ENCODE measurements at regions not wholly inside any gene's neighbourhood (a gene's known extent, or its start where the extent isn't known, plus 50 kb on each side); places are given as distances from the start of the nearest gene placed in this dataset.

DNA sequence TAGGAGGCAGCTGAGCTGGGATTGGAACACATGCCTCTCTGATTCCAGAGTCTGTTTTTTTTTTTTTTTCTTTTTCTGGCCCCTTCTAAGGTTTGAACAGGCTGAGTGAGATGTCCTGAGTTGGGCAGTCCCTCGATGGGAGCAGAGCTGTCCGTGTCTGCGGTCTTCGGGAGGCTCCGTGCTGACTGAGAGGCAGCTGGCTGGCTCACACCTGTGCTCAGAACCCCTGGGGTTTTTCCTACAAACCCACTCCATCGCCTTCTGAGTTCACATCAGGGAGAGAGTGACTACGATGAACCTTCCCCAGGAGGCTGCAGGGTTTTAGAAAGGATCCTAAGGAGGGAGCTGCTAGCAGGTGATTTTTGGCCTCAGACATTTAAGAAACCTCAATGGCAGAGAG lies 92.5 kb downstream of the IRF8 start:
- no peak for TF ChIP-seq POLR2AphosphoS5 (IDR thresholded peaks at IDR 0.05; ENCODE audit: low read depth, low read length)
- no peak for TF ChIP-seq TAF1 (IDR thresholded peaks at IDR 0.05; ENCODE audit: borderline replicate concordance, low read depth, low read length)
- TF ChIP-seq POLR2A (IDR thresholded peaks at IDR 0.05; ENCODE audit: low read depth, low read length), result no peak
- FAIRE-seq (no peak), DNase-seq (ENCODE audit: insufficient read length) (no peak)

- TF ChIP-seq TAF1 (IDR thresholded peaks at IDR 0.05; ENCODE audit: borderline replicate concordance, low read depth, low read length) (no peak), POLR2AphosphoS5 (IDR thresholded peaks at IDR 0.05; ENCODE audit: low read depth, low read length) (no peak), POLR2A (IDR thresholded peaks at IDR 0.05; ENCODE audit: low read depth, low read length) (no peak)
- DNase-seq (ENCODE audit: insufficient read length), result no peak
- FAIRE-seq, result no peak
These were observed 92.9 kb downstream of the IRF8 start for GRCh38 chr16:85991856-85992255.

DNA sequence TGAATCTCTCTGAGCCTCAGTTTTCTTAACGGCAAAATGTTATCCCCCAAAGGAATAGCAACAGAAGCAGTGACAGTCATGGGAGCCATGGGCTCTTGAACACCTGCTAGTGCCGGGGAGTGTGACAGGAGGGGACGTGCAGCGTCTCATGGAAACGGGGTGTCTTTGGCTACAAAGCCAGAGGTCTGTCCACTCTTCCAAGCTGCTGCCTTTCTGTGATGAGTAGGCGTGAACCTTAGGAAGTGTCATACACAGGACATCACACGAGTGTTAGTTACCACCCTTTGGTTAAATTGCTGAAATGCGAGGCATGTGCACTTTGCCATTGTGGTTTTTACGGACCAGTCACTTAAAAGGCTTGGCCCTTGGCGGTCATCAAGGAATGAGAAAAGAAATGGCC lies 93.4 kb downstream of the IRF8 start:
- no peak for FAIRE-seq
- no peak for DNase-seq (ENCODE audit: insufficient read length)
- TF ChIP-seq POLR2A (IDR thresholded peaks at IDR 0.05; ENCODE audit: low read depth, low read length), result no peak
- TF ChIP-seq TAF1 (IDR thresholded peaks at IDR 0.05; ENCODE audit: borderline replicate concordance, low read depth, low read length), result no peak
- no peak for TF ChIP-seq POLR2AphosphoS5 (IDR thresholded peaks at IDR 0.05; ENCODE audit: low read depth, low read length)

GRCh38 chr16:85992779-85993178 lies 93.8 kb downstream of the IRF8 start:
- TF ChIP-seq TAF1 (IDR thresholded peaks at IDR 0.05; ENCODE audit: borderline replicate concordance, low read depth, low read length) (no peak), POLR2AphosphoS5 (IDR thresholded peaks at IDR 0.05; ENCODE audit: low read depth, low read length) (no peak), POLR2A (IDR thresholded peaks at IDR 0.05; ENCODE audit: low read depth, low read length) (no peak)
- no peak for DNase-seq (ENCODE audit: insufficient read length)
- FAIRE-seq, result no peak

DNA sequence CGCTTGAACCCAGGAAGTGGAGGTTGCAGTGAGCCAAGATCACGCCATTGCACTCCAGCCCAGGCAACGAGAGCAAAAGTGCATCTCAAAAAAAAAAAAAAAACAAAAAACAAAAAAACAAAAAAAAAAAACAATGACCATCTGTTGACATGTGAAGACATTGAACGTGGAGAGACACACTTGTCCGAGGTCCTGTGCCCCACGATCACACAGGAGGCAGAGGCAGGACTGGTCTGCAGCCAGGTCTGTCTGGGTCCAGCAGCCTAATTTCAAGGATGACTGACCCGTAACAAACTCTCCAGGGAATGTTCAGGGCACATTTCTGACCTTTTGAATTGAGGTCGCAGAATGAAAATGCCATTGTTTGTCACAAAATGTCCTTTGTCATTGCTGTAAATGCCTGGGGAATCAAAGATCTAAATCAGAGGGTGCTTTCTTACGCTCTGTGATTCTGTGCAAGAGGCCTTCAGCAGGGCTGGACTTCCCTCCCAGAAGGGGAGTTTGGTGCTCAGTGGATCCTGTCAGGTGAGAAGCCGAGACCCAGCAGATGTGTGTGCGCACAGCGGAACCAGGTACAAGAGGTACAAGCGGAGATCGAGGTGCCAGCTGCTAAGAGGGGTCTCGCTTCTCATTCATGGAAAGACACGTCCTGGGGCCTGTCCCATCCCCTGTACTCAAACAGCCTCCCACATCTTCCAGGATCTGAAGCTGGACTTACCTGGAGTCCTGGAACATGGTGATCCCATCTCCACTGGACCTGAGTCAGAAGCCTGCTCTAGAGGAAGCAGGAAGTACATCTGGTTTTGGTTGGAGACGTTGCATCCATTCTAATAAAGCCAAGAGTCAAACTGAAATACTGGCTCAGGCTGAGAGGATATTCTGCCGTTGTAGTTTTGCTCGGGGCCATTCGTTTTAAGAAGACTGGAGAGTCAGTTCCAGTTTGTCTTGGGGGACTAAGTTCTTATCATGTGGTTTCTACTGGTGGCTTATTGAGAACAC lies 95.8 kb downstream of the IRF8 start:
- FAIRE-seq (no peak), DNase-seq (ENCODE audit: insufficient read length) (no peak)
- TF ChIP-seq POLR2A (IDR thresholded peaks at IDR 0.05; ENCODE audit: low read depth, low read length) (no peak), TAF1 (IDR thresholded peaks at IDR 0.05; ENCODE audit: borderline replicate concordance, low read depth, low read length) (no peak), POLR2AphosphoS5 (IDR thresholded peaks at IDR 0.05; ENCODE audit: low read depth, low read length) (no peak)

DNA sequence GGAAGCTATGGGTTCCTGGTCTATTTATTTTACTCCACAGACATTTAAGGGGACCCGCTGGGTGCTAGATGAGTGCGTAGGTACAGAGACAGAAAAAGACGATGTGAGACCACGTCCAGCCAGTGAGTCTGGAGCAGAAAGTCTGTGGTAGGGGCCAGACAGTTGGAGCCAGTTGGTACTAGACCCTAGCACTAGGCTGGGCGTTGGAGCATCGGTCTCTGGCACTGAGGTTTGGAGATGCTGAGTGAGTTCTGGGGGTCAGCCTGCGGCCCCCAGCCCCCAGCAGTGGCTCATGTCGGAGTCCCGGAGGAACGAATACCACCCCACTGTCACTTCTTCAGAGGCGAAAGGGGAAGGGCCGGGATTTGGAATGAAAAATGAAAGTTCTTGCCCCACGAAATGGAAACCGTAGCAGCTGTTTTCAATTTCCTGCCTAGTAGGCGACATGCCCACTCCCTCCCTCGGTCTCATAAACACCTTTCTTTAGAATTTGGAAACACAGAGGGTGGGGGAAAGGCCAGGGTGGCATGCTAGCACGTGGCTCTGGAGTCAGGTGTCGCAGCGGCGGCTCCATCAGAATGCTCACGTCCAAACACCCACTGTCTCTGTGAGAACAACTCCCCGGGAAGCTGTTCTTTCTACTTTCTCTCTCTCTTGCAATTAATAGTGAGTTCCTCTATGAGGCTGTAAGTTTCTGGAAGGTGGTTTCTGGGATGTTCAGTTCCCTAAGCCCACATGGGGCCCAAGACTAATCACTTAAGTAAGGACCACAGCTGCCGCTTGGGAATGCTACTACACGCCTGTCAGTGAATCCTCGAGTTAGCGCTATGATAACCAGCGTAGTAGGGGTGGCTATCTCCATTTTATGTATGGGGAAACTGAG lies 96.8 kb downstream of the IRF8 start:
- no peak for DNase-seq (ENCODE audit: insufficient read length)
- peak; percentile 87 for FAIRE-seq
- TF ChIP-seq POLR2AphosphoS5 (IDR thresholded peaks at IDR 0.05; ENCODE audit: low read depth, low read length) (no peak), TAF1 (IDR thresholded peaks at IDR 0.05; ENCODE audit: borderline replicate concordance, low read depth, low read length) (no peak), POLR2A (IDR thresholded peaks at IDR 0.05; ENCODE audit: low read depth, low read length) (no peak)

GRCh38 chr16:85996843-85997242 lies 97.9 kb downstream of the IRF8 start:
- TF ChIP-seq POLR2A (IDR thresholded peaks at IDR 0.05; ENCODE audit: low read depth, low read length), result no peak
- TF ChIP-seq POLR2AphosphoS5 (IDR thresholded peaks at IDR 0.05; ENCODE audit: low read depth, low read length), result no peak
- TF ChIP-seq TAF1 (IDR thresholded peaks at IDR 0.05; ENCODE audit: borderline replicate concordance, low read depth, low read length), result no peak
- DNase-seq (ENCODE audit: insufficient read length) (no peak), FAIRE-seq (peak; percentile 5)

DNA sequence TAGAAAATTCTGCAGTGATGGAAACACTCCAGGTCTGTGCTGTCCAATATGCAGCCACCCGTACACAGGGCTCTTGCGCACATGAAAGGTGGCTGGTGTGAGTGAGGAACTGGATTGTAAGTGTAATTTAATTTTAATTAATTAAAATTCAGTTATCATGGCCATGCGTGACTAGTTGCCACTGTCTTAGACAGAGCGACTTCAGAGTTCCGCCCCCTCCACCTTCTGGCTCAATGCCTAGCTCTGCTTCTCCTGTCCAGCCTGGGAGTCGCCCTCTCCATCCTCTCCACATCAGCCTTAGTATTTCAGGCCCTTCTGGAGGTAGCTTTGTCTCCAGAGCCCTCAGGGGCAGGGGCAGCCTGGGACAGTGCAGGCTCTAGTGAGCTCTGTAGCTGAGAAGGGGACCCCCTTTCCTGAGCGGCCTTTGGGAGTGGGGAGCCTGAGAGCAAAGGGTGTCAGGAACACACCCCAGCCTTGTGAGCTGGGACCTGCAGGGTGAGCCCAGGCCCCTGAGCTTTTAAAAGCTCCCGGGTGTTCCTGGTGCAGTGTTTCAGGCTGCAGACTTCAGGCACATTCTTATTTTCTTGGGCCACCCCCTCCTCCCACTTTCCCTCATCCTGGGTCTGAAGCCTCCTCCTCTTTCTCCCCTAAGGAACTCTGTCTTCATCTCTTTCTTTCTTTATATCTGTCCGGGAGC lies 99.4 kb downstream of the IRF8 start:
- TF ChIP-seq TAF1 (IDR thresholded peaks at IDR 0.05; ENCODE audit: borderline replicate concordance, low read depth, low read length) (no peak), POLR2A (IDR thresholded peaks at IDR 0.05; ENCODE audit: low read depth, low read length) (no peak), POLR2AphosphoS5 (IDR thresholded peaks at IDR 0.05; ENCODE audit: low read depth, low read length) (no peak)
- DNase-seq (ENCODE audit: insufficient read length), result no peak
- FAIRE-seq, result no peak

DNA sequence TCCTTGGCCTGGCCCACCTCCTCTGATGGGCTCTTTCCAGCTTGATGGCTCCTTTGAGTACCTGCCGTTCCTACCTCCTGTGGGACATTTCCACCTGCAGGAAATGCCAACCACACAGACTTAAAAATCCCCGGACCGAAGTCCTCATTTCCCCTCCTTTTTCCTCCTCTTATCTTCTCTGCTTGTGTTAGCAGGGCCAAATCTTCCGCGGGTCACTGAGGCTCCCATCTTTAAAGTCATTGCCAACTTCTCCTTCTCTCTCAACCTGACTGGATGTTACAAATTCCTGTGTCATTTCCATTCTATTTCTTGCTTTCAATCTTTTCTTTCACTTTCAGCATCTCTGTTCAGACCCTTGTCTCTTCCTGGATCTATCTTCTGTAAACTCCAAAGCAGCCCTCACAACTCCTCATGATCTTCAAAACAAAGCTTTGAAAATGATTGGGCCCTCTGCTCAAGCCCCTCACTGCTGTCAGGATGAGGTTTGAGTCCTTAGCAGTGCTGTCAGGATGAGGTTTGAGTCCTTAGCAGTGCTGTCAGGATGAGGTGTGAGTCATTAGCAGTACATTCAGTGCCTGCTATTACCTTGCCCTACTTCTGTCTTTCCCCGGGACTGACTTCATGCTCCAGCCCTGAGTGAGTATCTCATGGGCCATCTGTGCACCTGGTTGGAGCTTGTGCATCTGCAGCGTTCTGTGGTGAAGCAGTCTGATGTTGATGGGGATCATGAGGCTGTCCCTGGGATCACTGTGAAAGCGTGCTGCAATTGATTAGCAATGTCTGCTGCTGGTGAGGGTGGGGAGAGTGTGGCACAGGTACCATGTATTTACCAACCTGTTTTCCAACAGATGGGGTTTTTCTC lies 100.1 kb downstream of the IRF8 start:
- FAIRE-seq, result peak; percentile 96
- TF ChIP-seq POLR2AphosphoS5 (IDR thresholded peaks at IDR 0.05; ENCODE audit: low read depth, low read length) (no peak), POLR2A (IDR thresholded peaks at IDR 0.05; ENCODE audit: low read depth, low read length) (no peak), TAF1 (IDR thresholded peaks at IDR 0.05; ENCODE audit: borderline replicate concordance, low read depth, low read length) (no peak)
- no peak for DNase-seq (ENCODE audit: insufficient read length)

- DNase-seq (ENCODE audit: insufficient read length), result no peak
- FAIRE-seq, result no peak
- TF ChIP-seq TAF1 (IDR thresholded peaks at IDR 0.05; ENCODE audit: borderline replicate concordance, low read depth, low read length) (no peak), POLR2AphosphoS5 (IDR thresholded peaks at IDR 0.05; ENCODE audit: low read depth, low read length) (no peak), POLR2A (IDR thresholded peaks at IDR 0.05; ENCODE audit: low read depth, low read length) (no peak)
These were observed 100.8 kb downstream of the IRF8 start for GRCh38 chr16:85999778-86000177.
